ENCODE measurements at regions not wholly inside any gene's neighbourhood (a gene's known extent, or its start where the extent isn't known, plus 50 kb on each side); places are given as distances from the start of the nearest gene placed in this dataset.
"Not testable (repeated sequence)": the region's sequence is repeated elsewhere in the genome, so short reads cannot be mapped to it uniquely, and the experiment has no call there.

- DNase-seq (ENCODE audit: low spot score), result no peak
Measured at GRCh38 chr2:195537811-195538210, 119.2 kb upstream of the SLC39A10 start.

DNA sequence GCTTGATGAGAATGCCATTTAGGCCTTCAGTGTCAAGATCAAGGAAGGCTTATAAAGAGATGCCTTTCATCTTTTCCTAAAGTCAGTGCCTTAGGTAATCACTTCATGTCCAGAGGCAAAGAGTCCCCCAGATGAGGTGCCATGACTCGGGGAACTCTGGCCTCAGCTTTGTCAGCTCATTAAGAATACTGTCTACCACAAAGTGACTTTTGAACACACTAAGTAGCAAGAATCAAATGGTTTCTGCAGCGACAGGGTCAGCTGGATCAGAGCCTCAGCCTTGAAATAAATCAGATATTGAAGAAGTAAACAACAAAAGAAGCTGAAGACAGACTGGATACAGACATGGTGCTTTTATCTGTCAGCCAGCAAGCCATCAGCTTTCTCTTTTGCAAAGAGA is 120.1 kb upstream of the SLC39A10 start:
- DNase-seq (ENCODE audit: low spot score), result no peak

GRCh38 chr2:195535911-195536522 is 121.0 kb upstream of the SLC39A10 start:
- no peak for DNase-seq (ENCODE audit: low spot score)

DNA sequence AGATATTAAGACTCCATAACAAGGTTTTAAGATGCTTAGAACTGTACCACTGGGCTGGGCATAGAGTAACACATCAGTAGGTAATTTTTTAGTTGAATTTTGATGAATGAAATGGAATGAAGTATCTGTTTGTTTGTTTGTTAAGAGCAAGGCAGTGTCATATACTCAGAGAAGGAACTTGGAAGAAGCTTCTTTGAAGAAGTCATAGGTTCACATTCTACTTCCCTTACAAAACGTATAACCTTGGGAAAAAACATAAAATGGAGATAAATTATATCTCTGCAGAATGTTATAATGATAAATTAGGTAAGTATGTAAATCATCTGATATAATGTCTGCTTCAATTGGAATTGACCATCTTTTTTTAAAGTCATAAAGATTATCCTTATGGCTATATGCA is 122.1 kb upstream of the SLC39A10 start:
- DNase-seq (ENCODE audit: low spot score), result no peak

DNA sequence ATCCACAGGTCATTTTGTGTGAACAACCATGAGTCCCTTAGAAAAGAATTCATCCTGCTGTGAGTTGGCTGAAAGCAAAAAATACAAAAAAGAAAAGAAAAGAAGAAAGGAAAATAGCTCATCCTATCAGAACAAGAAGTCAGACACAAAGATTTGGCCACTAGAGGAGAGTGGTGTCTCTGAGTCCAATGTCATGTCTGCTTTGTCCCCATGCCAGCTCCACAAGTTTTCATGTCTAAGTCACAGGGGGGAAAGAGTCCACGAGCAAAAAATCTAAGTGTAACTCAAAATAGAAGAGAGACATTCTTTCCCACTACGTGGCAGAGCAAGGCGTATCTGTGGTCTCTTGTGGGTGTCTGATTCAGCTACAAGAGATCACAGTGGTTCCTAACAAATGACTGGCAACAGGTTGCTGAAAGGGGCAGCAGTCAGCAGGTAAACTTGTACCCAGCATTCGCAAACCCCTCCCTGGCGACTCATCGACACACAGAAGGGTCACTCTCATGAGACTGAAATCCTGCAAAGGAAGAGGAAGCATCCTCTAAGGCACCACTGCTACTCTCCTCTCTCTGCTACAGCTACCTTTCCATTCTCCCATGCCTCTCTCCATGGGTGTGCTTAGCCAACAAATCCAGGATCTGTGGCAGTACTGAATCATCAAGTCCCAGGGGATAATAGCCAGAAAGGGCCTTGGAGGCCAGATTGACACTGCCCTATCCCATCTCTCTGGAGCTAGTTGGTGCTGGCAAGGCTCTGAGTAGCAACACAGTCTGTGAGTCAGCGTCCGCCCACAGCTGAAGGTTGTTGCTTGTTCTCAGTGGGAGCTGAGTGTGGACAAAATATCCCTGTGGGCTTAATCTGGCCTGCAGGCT is 123.0 kb upstream of the SLC39A10 start:
- DNase-seq (ENCODE audit: low spot score), result no peak

DNA sequence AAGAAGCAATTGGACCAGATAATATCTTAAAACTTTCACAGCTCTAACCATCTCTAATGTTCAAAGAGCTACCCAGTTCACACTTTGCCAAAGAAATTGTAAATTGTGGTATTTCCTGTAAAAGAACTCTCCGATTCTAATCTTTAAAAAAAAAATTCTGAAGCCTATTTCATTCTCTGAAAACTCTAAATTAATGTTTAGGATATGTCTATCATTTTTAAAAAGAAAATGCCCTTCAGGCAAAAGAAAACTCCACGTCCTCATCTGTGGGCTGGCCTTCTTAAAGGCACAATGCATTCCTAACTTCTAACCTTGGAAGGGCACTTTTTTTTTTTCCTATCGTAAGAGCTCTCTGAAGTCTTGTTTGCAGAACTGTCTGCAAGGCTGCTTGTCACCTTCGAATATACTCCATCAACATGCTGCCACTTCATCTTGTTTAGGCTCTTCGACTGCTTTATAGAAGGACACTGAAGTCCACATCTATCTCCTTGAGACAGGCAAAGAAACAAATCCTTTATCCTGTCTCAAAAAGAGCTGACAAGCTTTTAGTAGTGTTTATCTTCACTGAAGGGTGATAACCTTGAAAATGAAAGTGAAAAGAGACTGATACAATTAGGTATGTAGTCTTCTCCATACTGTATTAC is 124.3 kb upstream of the SLC39A10 start:
- no peak for DNase-seq (ENCODE audit: low spot score)

GRCh38 chr2:195532255-195532627 is 124.8 kb upstream of the SLC39A10 start:
- no peak for DNase-seq (ENCODE audit: low spot score)

- DNase-seq (ENCODE audit: low spot score), result no peak
Measured at GRCh38 chr2:195531754-195532153, 125.3 kb upstream of the SLC39A10 start.

- DNase-seq (ENCODE audit: low spot score), result not testable (repeated sequence)
Measured at GRCh38 chr2:195523242-195523641, 133.8 kb upstream of the SLC39A10 start.

GRCh38 chr2:195521589-195521988 is 135.4 kb upstream of the SLC39A10 start:
- DNase-seq (ENCODE audit: low spot score), result no peak

- no peak for DNase-seq (ENCODE audit: low spot score)
Measured at GRCh38 chr2:195520671-195521155, 136.3 kb upstream of the SLC39A10 start.

DNA sequence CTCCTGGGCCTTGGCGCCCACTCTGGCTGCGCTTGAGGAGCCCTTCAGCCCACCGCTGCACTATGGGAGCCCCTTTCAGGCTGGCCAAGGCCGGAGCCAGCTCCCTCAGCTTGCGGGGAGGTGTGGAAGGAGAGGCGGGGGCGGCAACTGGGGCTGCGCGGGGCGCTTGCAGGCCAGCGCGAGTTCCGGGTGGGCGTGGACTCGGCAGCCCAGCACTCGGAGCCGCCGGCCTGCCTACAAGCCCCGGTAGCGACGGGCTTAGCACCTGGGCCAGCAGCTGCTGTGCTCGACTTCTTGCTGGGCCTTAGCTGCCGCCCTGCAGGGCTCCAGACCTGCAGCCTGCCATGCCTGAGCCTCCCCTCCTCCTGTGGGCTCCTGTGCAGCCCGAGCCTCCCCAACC is 141.5 kb upstream of the SLC39A10 start:
- no peak for DNase-seq (ENCODE audit: low spot score)

GRCh38 chr2:195514365-195514764 is 142.7 kb upstream of the SLC39A10 start:
- DNase-seq (ENCODE audit: low spot score), result no peak

- no peak for DNase-seq (ENCODE audit: low spot score)
Measured at GRCh38 chr2:195513119-195513518, 143.9 kb upstream of the SLC39A10 start.

DNA sequence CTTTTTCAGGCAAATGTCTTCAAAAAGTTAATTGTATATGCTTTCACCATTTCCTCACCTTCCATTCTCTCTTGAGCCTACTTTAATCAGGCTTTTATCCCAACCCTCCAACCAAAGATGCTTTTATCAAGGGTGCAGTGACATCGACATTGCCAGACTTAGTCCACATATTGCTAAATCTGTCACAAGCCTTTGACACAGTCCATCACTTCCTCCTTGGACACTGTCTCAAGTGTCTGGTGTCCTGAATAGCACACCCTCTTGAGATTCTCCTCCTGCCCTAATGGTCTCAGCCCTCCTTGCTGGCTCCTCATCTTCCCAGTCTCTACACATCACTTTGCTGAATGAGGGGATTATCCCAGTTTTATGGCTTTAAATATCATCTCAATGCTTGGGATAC is 147.5 kb upstream of the SLC39A10 start:
- DNase-seq (ENCODE audit: low spot score), result no peak

- DNase-seq (ENCODE audit: low spot score), result no peak
Measured at GRCh38 chr2:195508139-195508455, 148.9 kb upstream of the SLC39A10 start.

DNA sequence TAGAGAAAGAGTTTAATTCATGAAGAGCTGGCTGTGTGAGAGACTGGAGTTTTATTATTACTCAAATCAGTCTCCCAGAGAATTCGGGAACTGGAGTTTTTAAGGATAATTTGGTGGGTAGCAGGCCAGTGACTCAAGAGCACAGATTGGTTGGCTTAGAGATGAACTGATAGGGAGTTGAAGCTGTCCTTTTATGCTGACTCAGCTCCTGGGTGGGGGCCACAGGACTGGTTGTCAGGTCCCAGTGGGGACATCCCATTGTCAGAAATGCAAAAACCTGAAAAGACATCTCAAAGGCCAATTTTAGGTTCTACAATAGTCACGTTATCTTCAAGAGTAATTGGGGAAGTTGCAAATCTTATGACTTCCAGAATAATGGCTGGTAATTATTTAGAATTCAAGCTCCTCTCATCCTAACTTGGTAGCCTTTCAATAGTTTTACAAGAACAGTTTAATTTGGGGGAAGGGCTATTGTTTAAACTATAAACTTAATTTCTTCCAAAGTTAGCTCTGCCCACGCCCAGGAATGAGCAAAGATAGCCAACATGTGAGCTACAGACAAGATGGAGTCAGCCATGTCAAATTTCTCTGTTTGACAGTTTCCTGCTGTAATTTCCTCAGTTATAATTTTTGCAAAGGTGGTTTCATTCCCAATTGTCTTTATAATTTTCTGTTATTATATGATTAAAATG is 149.4 kb upstream of the SLC39A10 start:
- no peak for DNase-seq (ENCODE audit: low spot score)

DNA sequence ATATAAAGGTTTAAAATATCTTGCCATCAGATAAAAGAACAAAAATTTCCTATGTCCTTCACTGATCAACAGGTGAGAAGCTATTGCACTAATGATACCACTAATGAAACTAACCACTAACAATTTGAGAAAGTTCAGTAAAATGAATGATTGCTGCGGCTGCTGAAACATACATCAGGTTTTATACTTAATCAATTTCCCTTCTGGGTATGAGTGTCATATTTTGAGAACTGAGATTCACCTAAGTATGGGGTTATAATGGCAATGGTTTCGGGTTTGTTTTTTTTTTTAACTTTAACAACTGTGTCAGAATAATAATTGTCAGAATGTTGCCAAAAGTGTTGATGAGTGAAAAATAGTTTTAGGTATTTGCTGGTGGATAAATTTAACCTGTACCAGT is 151.3 kb upstream of the SLC39A10 start:
- DNase-seq (ENCODE audit: low spot score), result no peak

- no peak for DNase-seq (ENCODE audit: low spot score)
Measured at GRCh38 chr2:195503208-195503607, 153.8 kb upstream of the SLC39A10 start.

- DNase-seq (ENCODE audit: low spot score), result no peak
Measured at GRCh38 chr2:195501746-195502145, 155.3 kb upstream of the SLC39A10 start.

- no peak for DNase-seq (ENCODE audit: low spot score)
Measured at GRCh38 chr2:195500879-195501278, 156.1 kb upstream of the SLC39A10 start.

- no peak for DNase-seq (ENCODE audit: low spot score)
Measured at GRCh38 chr2:195498839-195499490, 158.1 kb upstream of the SLC39A10 start.
